Stomach (tissue), 4 donors: ENCODE measurements at regions not wholly inside any gene's neighbourhood (a gene's known extent, or its start where the extent isn't known, plus 50 kb on each side); places are given as distances from the start of the nearest gene placed in this dataset.

ENCODE experiments used
- EP300 ChIP-seq: sonication (generic); formaldehyde crosslinking; IDR thresholded peaks from one replicate; pipeline ENCODE4 v1.6.1; 2017; ENCODE audit warnings: antibody characterized with exemption
- TF ChIP-seq, protein P1 (sequence below), 7 experiments: fragments of 450-650 bp in 4 of 7; fragments of 200-600 bp in 3 of 7; sonication (generic) in 3 of 7; IDR thresholded peaks; one replicate each; pipeline ENCODE4 v1.5.1; 2016 to 2019; ENCODE audit warnings: antibody characterized with exemption in 7 of 7, control low read depth in 2 of 7, mild to moderate bottlenecking in 1 of 7

DNA sequence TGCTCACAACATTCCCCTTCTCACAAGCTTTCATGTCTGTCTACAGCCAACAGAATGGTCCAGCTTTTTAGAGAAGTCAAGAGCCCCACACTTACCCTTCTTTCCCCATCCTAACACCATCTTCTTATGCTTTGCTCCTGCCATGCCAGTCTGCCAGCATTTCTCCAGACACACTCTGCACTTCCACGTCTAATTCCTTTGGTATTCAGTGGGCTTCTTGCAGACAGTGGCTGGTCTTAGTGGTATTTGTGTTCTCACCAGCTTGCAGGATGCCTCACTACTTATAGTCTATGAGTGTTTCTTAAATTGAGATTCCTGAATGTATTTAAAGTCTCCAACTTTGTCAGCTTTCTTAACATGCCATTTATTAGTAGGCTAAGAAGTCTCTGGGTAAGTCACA, 154.4 kb downstream of the BBOX1 start:
- TF ChIP-seq, protein P1, sequence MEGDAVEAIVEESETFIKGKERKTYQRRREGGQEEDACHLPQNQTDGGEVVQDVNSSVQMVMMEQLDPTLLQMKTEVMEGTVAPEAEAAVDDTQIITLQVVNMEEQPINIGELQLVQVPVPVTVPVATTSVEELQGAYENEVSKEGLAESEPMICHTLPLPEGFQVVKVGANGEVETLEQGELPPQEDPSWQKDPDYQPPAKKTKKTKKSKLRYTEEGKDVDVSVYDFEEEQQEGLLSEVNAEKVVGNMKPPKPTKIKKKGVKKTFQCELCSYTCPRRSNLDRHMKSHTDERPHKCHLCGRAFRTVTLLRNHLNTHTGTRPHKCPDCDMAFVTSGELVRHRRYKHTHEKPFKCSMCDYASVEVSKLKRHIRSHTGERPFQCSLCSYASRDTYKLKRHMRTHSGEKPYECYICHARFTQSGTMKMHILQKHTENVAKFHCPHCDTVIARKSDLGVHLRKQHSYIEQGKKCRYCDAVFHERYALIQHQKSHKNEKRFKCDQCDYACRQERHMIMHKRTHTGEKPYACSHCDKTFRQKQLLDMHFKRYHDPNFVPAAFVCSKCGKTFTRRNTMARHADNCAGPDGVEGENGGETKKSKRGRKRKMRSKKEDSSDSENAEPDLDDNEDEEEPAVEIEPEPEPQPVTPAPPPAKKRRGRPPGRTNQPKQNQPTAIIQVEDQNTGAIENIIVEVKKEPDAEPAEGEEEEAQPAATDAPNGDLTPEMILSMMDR (IDR thresholded peaks at IDR 0.05), result no peak
- no peak for TF ChIP-seq EP300
